ENCODE measurements at regions not wholly inside any gene's neighbourhood (a gene's known extent, or its start where the extent isn't known, plus 50 kb on each side); places are given as distances from the start of the nearest gene placed in this dataset.
"Not testable (repeated sequence)": the region's sequence is repeated elsewhere in the genome, so short reads cannot be mapped to it uniquely, and the experiment has no call there.

- no peak for DNase-seq
- no peak overlapping the region for H3K4me3 Mint-ChIP-seq
- no peak overlapping the region for H3K27ac Mint-ChIP-seq
- H3K27me3 Mint-ChIP-seq (ENCODE audit: insufficient read depth), result no peaks in the 10 kb centered on the region
- H3K4me1 Mint-ChIP-seq (ENCODE audit: low read depth), result no peaks in the 10 kb centered on the region
- no peaks in the 10 kb centered on the region for H3K36me3 Mint-ChIP-seq (ENCODE audit: low read depth)
- peaks cover 11% of the 10 kb centered on the region for H3K9me3 Mint-ChIP-seq
- TF ChIP-seq CTCF (IDR thresholded peaks at IDR 0.05), result no peak
Observed at GRCh38 chr14:34051966-34052657, 101.2 kb upstream of the EGLN3 start.

GRCh38 chr14:34050606-34051005 lies 99.7 kb upstream of the EGLN3 start:
- Mint-ChIP-seq H3K4me3 (no peak overlapping the region), H3K9me3 (peaks cover 16% of the 10 kb centered on the region), H3K27me3 (ENCODE audit: insufficient read depth) (no peaks in the 10 kb centered on the region), H3K4me1 (ENCODE audit: low read depth) (no peaks in the 10 kb centered on the region), H3K27ac (no peak overlapping the region), H3K36me3 (ENCODE audit: low read depth) (no peaks in the 10 kb centered on the region)
- TF ChIP-seq CTCF (IDR thresholded peaks at IDR 0.05), result no peak
- no peak for DNase-seq

- no peak overlapping the region for H3K27ac Mint-ChIP-seq
- no peaks in the 10 kb centered on the region for H3K4me1 Mint-ChIP-seq (ENCODE audit: low read depth)
- H3K9me3 Mint-ChIP-seq, result peaks cover 16% of the 10 kb centered on the region
- no peak for DNase-seq
- H3K36me3 Mint-ChIP-seq (ENCODE audit: low read depth), result no peaks in the 10 kb centered on the region
- no peaks in the 10 kb centered on the region for H3K27me3 Mint-ChIP-seq (ENCODE audit: insufficient read depth)
- no peak overlapping the region for H3K4me3 Mint-ChIP-seq
- no peak for TF ChIP-seq CTCF (IDR thresholded peaks at IDR 0.05)
Observed at GRCh38 chr14:34049790-34050189, 98.9 kb upstream of the EGLN3 start.

- H3K4me3 Mint-ChIP-seq; H3K4me1 Mint-ChIP-seq (ENCODE audit: low read depth); H3K36me3 Mint-ChIP-seq (ENCODE audit: low read depth); H3K27ac Mint-ChIP-seq; DNase-seq; H3K27me3 Mint-ChIP-seq (ENCODE audit: insufficient read depth): not testable (repeated sequence)
- H3K9me3 Mint-ChIP-seq, result peaks cover 16% of the 10 kb centered on the region
Observed at GRCh38 chr14:34049187-34049586, 98.3 kb upstream of the EGLN3 start.

- Mint-ChIP-seq H3K4me1 (ENCODE audit: low read depth) (no peaks in the 10 kb centered on the region), H3K36me3 (ENCODE audit: low read depth) (no peaks in the 10 kb centered on the region), H3K4me3 (no peak overlapping the region), H3K9me3 (peaks cover 19% of the 10 kb centered on the region), H3K27ac (no peak overlapping the region), H3K27me3 (ENCODE audit: insufficient read depth) (peaks cover 6% of the 10 kb centered on the region; the same call in 1 of the 2 replicates)
- TF ChIP-seq CTCF (IDR thresholded peaks at IDR 0.05), result no peak
- DNase-seq, result no peak
Observed at GRCh38 chr14:34046799-34047520, 96.1 kb upstream of the EGLN3 start.

- DNase-seq, result no peak
- TF ChIP-seq CTCF (IDR thresholded peaks at IDR 0.05), result no peak
- Mint-ChIP-seq H3K27ac (no peak overlapping the region), H3K9me3 (peaks cover 13% of the 10 kb centered on the region), H3K4me1 (ENCODE audit: low read depth) (no peaks in the 10 kb centered on the region), H3K36me3 (ENCODE audit: low read depth) (no peaks in the 10 kb centered on the region), H3K4me3 (no peak overlapping the region), H3K27me3 (ENCODE audit: insufficient read depth) (peaks cover 6% of the 10 kb centered on the region; the same call in 1 of the 2 replicates)
Observed at GRCh38 chr14:34044666-34045306, 93.9 kb upstream of the EGLN3 start.
